ENCODE measurements at regions not wholly inside any gene's neighbourhood (a gene's known extent, or its start where the extent isn't known, plus 50 kb on each side); places are given as distances from the start of the nearest gene placed in this dataset.

DNA sequence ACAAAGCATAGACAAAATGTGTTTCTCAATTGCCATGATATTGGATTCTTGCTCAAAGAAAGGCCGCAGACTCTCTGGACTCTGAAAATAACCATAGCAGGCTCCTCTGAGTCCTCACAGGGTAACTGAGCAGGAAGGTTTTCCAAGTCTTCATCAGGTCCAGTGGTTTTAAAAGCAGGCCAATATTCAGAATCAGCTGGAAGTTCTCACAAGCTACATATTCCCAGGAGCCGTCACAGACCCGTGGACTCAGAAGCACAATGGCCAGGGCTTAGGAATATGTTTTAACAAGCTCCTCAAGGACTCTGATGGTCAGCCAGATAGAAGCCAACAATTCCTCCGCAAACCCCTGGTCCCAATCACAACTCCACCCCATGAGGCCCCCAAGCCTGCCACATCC, 256.1 kb upstream of the ADAMTS9 start:
- no peak for DNase-seq (ENCODE audit: low spot score)

DNA sequence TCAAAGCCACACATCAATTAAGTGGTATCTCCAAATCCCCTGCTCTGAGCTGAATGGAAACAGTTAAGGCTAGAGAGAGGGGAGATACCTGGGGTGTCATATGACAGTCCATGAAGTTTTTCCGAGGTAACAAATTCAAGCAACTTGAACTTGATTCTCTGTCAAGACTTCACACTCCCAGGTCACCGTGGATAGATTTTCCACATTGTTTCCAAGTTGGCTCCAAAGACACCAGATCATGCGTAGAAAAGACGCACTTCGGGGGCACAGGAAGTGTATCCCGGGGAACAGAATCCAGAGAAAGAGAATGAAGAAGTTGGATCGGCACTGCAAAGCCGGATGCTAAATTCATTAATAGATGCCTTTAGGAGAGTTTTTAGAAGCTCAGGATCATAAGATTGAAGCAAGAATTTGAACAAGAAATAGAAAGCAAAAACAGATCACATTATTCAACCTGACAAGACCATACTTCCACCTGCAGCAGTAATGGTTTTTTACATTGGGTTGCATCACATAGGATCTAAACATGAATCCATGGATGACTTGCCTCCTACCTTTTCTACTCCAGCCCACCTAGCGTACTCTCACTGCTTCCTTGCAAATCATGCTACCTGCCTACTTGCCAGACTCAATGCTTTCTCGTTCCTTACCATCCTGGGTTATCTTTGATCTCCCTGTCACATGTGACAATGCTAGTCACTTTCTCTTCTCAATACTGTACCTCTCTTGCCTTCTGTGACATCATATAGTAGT, 253.0 kb upstream of the ADAMTS9 start:
- no peak for DNase-seq (ENCODE audit: low spot score)

DNA sequence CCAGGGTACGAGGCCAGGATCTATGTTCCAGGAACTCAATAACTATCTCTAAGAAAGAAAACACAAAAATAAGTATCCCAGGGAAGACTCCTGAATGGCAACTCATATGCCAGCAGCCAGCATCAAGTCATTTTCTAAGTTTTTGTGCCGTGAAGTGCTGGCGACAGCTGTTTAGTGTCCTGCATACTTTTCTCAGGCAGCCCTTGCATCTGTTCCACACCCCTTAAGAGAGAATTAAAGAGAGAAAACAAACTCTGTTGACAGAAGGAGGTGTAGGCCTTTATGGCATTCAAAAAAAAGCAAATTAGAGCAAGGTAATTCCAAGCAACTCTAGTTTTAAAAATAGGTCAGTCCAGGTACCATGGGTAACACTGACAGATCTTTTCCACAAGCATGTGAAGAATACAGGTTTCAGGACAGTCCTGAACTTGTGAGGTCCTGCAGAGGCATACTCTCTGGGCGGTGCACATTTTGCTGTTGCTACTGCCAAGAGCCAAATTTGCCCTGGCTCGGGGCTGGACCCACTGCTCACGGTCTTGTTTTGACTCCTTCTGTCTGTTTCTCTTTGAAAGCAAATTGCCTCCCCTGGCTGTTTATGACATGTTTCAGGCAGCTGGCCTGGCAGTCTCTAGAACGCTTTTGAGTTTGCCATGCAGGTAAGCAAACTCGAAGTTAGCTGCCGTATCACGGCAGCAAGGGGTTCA, 252.1 kb upstream of the ADAMTS9 start:
- no peak for DNase-seq (ENCODE audit: low spot score)

DNA sequence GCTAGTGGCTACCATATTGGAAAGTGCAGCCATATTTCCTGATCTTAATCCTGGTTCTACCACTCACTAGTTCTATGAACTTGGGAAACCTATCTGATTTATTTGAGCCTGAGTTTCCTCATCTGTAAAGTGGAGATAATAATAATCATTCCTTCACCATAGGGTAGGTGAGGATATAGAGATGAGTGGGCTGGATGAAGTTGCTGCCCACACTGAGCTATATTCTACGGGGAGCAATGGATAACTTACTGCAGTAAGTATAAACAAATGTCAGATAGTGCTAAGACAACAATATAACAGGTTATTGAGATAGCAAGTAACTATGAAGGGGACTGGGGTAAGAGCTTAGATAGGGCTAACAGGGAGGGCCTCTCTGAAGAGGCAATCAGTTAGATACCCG, 251.5 kb upstream of the ADAMTS9 start:
- DNase-seq (ENCODE audit: low spot score), result no peak

DNA sequence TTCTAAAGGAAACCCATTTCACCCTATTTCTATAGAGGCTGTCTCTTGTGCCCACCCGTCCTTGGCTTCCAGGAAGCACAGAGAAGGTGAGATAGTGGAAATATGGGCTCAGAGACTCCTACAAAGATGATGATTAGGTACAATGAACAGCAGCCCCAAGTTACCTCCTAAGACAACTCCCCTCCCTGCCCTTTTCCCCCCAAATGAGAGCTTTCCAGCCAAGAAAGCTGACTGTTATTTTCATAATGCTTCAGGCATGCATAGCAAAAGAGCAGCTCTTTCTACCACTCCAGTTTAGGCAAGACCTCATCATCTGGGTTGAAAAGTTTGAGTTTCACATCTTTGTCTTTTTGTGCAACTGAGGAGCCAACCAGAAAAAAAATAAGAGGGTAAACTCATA, 248.8 kb upstream of the ADAMTS9 start:
- DNase-seq (ENCODE audit: low spot score), result no peak

DNA sequence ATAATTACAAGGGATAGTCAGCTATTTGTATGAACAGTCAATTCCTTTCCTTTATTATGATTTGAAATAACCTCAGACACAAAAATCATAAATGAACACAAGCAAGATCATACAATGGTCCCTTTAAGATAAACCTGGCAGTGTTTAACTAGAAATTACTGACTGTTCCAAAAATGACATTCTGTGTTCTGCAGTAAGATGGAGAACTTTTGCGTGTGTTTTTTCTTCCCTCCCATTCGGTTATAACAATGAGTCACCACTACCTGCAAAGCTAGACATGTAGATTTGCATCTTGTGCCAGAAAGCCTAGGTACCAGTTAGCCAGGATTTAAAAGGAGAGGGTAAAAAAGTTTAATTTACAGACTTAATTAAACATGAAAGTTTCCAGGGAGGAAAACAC, 248.2 kb upstream of the ADAMTS9 start:
- no peak for DNase-seq (ENCODE audit: low spot score)

DNA sequence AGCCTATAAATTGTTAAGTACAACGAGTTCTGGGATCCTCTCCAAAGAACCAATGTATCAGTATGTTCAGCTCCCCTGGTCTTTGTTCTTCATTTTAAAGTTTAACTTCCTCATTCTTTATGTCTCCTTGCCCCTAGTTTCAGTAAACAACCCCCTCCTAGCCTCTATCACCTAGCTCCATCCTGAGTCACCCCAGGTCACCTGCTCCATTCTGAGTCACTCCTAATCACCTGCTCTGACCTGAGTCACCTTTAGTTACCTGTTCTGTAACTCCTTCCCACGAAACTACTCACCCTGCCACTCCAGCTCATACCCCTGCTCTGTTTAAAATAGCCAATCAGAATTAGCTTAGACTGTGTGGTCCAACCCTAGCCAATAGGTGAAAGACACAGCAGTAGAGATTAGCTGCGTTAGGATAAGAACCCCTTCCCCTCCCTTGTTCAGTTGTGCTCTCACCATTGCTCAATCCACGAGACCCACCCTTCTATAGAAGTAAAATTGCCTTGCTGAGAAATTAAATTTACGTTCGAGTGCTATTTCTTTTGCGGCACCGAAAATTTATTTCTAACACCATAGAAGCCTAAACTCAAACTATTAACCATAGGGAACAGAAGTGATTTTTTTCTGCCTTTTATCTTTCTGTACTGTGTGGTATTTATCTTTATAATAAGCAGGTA, 245.0 kb upstream of the ADAMTS9 start:
- no peak for DNase-seq (ENCODE audit: low spot score)

DNA sequence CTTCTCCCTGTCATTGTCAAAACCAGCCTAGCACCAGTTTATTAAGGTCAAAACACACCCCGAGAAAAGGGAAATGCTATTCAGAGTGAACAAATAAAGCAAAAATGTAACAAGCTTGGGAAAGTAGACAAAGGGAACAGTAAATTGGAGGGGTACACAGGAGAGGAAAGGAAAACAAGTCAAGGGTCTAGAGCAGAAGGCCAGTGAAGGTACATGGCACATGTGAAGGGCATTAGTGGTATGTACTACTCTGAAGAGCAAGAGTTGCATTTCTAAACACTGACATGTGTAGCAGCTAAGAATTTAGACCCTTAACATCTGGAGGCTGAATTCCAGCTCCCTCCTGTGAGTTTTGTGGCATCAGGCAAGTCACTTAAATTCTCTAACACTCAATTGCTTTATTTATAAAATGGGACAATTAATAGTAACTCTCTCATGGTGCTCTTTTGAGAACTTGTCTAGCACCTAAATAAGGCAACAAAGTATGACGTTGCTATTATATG, 244.3 kb upstream of the ADAMTS9 start:
- no peak for DNase-seq (ENCODE audit: low spot score)

DNA sequence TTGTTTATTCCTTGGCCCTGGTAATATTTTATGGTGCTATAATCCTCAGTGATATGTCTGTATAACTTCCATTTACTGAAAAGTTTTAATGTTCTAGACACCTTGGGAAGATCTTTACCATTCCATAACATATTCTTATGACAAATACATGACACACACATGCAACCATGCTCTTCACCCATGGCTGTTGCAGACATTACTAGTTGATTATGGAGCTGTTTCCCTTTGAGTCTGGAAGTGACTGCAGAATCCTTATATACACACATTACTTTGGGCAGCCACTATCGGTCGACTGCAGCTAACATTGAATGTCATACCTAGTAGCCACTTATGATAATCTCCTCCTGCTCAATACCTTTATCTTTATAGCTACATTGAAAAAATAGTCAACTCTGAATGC, 243.1 kb upstream of the ADAMTS9 start:
- DNase-seq (ENCODE audit: low spot score), result no peak

DNA sequence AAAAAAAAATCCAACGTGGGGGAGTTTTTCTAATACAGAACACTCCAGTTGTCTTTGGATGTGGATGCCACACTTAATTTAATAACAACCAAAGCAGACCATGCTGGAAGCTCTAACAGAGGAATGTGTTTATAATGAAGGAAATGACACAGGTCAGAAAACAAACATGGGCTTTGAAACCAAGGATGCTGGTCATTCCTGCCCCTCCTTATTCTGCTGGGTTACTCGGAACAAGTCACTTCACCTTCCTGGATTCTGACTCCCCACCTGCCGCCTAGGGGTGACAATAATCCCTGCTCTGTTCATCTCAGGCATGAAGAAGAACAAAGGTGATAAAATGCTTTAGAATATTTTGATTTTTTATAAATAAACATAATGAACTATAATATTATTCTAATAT, 240.9 kb upstream of the ADAMTS9 start:
- no peak for DNase-seq (ENCODE audit: low spot score)

DNA sequence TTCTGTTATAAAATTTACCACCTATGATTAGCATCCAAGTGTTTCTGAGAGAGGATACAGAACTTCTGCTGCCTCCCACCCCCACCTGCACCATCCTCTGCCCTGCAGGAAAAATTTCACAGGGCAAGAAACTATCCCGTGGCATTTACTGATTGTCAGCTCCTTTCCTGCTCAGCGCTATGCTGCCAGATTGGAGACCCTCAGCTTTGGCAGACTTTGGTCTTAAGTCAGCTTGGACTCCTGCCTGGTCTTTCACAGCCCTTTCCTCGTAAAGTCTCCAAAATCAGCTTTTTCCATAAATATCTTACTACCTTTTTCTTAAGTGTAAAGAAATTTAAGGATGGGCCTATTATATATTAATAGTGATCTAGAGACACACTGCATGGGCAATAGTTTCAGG, 239.9 kb upstream of the ADAMTS9 start:
- no peak for DNase-seq (ENCODE audit: low spot score)

DNA sequence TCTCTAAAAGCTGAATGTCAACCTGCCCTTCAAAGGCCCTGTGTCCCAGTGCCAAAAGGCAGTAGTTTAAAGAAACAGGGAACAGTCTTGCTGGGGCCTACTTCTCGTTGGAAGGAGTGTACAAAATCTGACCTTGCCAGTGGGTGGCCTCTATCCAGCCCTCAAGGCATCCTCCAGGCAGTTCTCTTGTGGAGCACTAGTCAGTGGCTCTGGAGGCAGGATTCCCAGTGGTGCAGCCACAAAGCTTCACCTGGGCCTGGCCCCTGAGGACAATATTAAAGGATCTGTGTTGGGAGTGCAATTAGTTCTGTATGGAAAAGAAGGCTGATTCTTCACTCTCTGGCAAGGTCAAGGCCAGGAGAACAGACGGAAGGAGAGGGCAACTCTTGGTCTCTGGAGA, 237.8 kb upstream of the ADAMTS9 start:
- no peak for DNase-seq (ENCODE audit: low spot score)

DNA sequence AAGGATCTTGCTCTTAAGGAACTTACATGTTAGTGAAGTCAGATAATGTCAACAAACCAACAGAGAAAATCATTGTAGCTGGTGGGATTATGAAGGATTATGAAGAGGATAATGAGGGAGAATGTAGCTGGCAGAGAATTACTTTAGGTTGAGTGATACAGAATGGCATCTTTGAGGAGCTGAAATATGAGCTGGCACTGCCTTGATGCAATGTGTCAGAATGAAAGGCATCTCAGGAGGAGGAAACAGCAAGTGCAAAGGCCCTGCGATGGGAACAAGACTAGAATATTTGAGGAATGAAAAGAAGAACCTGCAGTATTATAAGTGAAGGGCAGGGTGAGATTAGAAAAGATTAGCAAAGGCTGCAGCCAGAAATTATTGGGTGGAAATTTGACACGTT, 237.2 kb upstream of the ADAMTS9 start:
- DNase-seq (ENCODE audit: low spot score), result no peak

DNA sequence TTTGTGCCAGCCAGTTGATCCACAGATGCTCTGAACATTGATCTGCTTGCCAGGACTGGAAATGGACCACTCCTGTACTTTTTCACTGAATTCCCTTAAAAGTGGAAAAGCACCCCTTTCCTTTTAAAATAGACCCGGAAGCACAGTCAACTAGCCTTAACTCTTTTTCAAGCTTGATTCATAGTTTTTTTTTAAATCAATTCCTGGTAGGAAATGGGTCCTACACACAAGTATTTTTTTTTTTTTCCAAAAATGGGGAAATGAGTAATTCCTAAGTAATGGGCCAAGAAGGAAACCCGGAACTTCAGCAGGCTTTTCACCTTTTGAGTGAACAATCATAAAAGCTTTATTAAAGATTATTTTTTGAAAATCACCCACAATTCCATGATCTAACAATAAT, 234.4 kb upstream of the ADAMTS9 start:
- no peak for DNase-seq (ENCODE audit: low spot score)

DNA sequence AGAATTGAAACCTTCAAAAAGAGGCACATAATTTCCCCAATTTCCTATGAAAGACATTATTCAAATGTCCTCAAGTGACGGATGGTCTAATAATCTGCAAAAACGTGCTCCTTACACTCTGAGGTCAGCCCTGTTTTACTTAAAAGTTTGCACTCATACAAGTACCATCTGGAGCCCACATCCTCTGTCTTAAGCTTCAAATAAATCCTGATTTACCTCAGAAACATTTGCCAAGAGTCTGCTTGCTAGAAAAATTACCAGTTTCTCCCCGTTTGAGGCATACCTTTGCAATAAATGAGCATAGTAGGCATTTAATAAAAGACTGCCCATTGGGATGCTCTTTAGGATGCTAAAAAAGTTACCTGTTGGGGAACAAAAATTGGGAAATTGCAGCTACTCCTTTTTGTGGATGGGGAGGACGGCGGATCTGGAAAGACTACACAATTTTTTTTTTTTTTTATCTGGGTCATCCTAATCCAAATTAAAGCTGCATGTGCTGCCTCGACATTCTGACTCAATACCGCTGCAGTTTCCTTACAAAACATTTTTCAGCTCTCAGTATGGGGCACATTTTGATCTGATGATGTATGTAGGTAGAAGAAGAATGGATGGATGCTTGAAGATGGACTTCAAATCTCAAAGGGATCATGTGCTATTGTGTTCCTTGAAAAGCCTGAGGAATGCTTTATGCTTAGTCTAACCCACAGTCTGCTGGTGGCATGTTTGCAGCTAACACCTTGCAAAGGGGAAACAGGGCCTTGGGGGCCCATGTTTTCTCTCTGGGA, 233.7 kb upstream of the ADAMTS9 start:
- DNase-seq (ENCODE audit: low spot score), result no peak

DNA sequence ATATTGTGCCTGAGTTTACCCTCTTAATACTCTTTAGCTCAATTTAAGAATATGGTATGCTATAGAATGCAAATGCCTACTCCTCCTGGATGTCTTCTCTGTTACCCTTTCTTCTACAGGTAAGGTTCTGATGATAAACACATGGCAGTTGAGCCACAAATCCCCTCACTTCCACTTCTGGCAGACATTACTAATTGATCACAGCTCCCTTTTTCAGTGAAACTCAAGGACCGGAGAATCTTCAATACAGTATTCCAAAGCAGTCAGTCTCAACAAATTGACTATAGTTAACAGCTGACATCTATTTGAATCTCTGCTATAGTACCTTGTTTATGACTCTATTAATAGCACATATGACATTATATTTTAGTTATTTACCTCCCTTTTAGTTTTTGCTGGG, 232.1 kb upstream of the ADAMTS9 start:
- no peak for DNase-seq (ENCODE audit: low spot score)

DNA sequence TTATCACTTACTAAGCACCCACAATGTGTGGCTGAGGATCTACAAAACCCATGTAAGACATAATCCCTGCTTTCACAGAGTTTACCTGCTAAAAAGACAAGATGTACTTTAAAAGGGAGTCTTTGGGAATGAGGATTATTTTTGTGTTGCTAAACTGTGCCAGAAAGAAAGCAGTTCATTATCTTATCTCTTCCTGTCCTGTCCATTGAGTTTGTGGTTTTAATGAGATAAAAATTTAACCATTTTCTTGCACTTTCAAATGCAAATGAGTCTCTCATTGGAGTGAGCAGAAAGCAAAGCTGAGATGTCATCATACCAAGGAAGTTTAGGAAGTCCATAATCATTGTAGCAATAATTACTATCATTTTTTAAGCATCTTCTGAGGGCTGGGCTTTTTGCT, 231.2 kb upstream of the ADAMTS9 start:
- no peak for DNase-seq (ENCODE audit: low spot score)

DNA sequence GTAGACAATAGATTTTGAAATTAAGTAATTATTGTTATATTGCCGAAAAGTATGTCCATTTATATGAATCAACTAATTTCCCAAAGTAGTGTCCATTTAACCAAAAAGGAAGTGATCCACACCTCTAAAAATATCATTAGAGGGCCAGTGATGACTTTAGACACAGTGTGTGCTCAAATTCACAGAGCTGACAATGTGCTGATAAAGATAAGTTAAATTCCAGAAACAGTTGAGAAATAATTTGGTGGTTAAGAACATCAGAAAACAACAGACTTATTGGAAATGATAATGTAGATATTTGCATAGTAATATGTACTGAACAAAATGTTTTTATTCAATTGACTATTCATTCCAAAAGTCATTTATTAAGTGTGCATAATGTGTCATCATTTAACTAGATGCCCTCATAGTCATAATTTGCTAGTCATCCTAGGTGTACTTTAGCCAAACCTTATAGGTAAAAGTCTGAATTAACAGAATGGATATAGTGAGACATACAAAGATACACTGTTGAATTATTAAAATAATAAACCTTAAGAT, 230.2 kb upstream of the ADAMTS9 start:
- DNase-seq (ENCODE audit: low spot score), result no peak

DNA sequence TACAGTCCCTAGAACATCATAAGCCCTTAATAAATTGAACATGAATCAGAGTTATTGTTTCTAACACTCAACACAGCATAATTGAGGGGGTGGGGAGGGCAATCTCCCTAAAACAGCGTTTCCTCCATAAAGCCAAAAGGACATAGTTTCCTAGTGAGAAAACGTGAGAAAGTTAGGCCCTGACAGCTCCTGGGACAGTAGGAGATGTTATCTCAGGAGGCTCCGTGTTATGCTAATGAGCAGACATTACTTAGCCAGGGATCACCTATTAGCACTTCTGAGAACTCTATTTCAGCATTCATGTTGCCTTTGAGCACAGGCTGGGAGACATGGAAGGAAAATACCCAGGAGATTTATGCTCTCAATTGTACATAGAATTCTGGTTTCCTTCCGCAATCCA, 229.1 kb upstream of the ADAMTS9 start:
- DNase-seq (ENCODE audit: low spot score), result no peak

DNA sequence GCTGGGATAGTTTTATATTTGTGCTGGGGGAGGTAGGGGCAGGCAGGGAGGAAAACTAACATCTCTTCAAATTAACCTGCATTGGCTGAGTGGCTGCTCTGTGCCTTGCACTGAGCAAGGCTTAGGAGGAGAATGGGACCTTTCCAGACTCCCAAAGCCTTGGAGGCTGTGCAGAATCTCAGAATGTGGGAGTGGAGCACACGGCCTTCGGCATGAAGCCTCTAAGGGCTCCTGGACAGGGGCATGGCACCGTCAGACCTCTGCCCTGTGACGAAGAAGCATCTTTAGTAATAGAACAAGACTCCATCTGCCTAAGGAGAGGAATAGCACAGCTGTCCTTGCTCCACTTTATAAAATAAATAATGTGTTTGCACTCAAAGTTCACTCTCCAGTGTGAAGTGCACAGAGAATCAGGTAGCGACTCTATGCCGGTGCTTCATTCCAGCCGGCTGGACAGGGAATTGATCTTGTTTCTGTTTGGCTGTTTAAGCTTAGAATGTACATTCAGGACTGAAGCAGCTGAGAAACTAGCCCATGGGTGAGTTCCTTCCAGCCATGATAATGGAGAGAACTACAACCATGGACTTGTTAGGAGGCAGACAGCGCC, 228.5 kb upstream of the ADAMTS9 start:
- DNase-seq (ENCODE audit: low spot score), result no peak

DNA sequence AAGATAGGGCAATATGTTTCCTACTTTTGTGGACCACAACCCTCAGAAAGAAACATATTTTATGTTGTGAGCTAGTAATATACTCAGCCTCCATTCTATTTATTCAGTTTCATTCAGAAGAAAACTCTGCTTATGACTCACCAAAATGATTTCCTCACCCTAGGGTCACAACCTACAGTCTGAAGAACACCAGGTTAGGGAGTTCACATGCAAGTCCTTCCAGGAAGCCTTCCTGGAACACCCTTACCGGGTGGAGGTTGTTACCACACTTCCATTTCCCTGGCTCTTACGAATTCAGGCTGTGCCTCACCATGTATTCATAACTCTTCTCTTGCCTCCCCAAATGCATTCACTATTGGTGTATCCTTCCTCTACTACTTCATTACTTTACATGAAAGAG, 228.0 kb upstream of the ADAMTS9 start:
- no peak for DNase-seq (ENCODE audit: low spot score)

DNA sequence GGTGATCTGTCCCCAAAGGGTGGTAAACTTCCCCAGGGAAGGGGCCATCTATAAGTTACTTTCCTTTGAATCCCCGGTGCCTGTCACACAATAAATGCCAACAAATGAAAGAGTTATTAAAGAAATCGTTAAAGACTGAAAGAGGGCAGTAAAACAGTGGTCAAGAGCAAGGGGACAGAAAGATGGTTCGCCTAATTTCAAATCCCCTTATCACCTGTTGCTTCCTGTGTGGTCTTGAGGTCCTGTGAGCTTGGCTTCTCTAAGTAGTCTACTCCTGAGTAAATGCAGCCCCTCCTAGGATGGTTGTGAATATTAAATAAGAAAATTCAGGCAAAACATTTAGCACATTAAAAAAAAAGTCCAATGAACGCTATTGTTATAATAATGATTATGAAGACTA, 225.7 kb upstream of the ADAMTS9 start:
- no peak for DNase-seq (ENCODE audit: low spot score)
